ENCODE measurements at regions not wholly inside any gene's neighbourhood (a gene's known extent, or its start where the extent isn't known, plus 50 kb on each side); places are given as distances from the start of the nearest gene placed in this dataset.

DNA sequence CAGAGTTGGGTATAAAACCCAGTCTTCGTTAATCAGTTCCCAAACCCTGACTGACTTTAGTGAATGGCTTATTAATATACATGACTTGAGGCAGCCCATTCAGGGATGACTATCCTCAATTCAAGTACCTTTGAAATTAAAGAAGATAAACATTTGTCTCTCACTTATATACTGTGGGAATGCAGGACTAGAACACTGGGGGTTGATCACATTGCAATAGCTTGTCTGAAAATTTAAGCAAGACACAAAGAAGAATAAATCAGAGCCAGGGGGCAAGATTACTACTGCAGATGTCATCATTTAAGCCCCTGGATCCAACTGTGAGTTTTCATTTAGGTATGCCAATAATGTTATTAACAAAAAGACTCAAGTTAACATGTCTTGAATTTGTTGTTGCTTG, 647.7 kb downstream of the ZPLD1 start:
- TF ChIP-seq CTCF (IDR thresholded peaks at IDR 0.05; ENCODE audit: low read depth, low read length, missing control alignments): no peak
- DNase-seq (ENCODE audit: extremely low read depth, low read depth): no peak
- no peak overlapping the region for H3K4me3 ChIP-seq (replicated peaks; ENCODE audit: low read depth, low read length)

DNA sequence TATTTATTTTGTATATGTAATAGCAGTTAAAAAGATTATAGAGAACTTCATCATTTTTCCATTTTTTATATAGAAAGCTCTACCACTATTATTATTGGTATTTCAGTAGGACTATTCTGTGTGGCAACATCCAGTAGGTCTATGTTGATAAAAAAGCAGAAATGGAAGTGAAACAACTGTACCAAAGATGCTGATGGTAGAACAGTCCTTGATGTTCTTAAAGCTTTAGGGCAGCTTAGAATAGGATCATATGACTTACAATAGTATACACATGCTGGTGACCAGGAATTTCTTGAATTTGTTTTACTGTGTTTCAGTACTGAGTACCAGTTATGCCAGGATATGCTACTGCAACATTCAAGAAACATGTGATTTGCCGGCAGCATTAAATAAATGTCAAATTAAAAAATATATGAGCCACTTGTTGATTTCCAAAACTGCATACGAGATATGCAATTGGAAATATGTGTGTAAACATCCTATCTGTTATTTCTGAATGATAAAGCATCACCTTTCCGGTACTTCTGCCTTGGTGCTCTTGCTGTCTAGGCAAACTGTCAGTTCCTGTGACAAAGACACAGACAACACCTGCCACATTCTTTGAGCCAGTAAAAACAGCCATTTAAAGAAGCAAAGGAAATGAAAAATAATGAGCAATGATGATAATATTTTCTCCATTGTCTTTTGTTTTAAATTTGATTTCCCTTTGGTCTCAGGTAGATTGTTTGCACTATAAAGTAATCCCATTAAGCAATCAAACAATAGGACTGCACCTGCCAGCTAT, 649.2 kb downstream of the ZPLD1 start:
- no peak for DNase-seq (ENCODE audit: extremely low read depth, low read depth)
- TF ChIP-seq CTCF (IDR thresholded peaks at IDR 0.05; ENCODE audit: low read depth, low read length, missing control alignments): no peak

DNA sequence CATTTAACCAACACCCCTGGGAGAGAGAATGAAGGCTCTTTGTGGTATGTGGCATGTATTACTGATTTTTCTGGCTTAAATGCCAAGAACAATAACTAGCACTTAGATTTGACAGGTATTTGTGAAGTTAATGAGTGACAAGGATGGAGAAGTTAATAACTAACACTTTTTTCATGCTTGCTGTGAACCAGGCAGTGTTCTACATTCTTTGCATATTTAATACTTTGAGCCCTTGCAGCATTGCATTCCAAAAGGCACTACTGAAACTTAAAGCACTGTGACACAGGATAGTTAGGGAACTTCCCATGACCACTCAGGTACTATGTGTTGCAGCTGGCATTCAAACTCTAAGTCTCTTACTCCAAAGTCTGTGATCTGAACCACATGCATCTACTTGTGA, 650.6 kb downstream of the ZPLD1 start:
- DNase-seq (ENCODE audit: extremely low read depth, low read depth): no peak
- no peak overlapping the region for H3K4me3 ChIP-seq (replicated peaks; ENCODE audit: low read depth, low read length)
- no peak for TF ChIP-seq CTCF (IDR thresholded peaks at IDR 0.05; ENCODE audit: low read depth, low read length, missing control alignments)

More for the DNA sequence above, 649.2 kb downstream of the ZPLD1 start:
- H3K4me3 ChIP-seq (replicated peaks; ENCODE audit: low read depth, low read length): no peak overlapping the region

DNA sequence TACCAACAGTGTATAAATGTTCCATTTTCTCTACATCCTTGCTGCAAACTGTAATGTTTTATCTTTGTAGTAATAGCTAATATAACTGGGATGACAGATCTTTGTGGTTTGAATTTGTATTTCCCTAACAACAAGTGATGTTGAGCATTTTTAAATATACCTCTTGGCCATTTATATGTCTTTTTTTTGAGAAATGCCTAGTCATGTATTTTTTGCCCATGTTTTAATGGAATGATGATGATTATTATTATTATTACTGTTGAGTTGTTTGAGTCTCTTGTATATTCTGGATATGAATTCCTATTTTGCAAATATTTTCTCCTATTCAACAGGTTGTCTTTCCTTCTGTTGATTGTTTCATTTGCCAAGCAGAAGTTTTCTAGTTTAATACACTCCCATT, 654.9 kb downstream of the ZPLD1 start:
- TF ChIP-seq CTCF (IDR thresholded peaks at IDR 0.05; ENCODE audit: low read depth, low read length, missing control alignments): no peak
- no peak overlapping the region for H3K4me3 ChIP-seq (replicated peaks; ENCODE audit: low read depth, low read length)
- DNase-seq (ENCODE audit: extremely low read depth, low read depth): no peak

DNA sequence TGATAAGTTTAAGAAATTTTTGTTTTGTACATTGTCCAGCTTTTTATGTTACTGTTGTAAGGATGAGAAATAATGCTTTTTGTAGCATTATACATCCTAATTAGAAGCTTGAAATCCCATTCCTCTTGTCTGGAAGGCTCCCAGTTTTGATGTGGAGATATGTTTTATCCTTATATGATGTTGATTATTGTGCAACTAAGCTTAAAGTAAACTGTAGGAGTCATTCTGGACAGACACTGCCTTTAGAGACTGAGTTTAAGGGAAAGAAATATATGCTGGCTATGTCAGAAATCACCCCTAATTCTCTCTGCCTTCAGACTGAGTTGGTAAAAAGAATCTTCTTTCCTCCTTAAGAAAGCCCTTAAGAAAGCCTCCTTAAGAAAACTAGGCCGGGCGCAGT, 670.4 kb downstream of the ZPLD1 start:
- no peak for DNase-seq (ENCODE audit: extremely low read depth, low read depth)
- H3K4me3 ChIP-seq (replicated peaks; ENCODE audit: low read depth, low read length): no peak overlapping the region
- no peak for TF ChIP-seq CTCF (IDR thresholded peaks at IDR 0.05; ENCODE audit: low read depth, low read length, missing control alignments)

GRCh38 chr3:103112273-103112672, 677.5 kb downstream of the ZPLD1 start:
- no peak overlapping the region for H3K4me3 ChIP-seq (replicated peaks; ENCODE audit: low read depth, low read length)
- DNase-seq (ENCODE audit: extremely low read depth, low read depth): no peak
- TF ChIP-seq CTCF (IDR thresholded peaks at IDR 0.05; ENCODE audit: low read depth, low read length, missing control alignments): no peak

DNA sequence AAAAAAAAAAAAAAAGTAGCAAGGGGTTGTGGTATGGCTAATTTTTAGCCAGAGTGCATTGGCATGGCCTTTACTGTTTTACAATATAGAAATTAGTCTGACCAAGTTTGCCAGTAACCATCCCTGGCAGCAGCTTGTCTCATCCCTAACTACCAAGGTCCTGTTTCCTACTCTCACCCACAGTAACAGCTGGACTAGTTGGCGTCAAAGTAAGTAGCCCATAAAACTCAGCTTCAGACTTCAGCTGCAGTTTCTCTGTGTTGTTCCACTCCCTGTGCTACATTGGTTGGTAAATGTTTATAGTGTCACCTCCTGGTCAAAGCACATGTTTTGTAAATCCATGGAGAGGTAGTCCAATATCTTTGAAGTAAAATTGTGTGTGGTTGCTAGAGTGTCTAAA, 691.3 kb downstream of the ZPLD1 start:
- H3K4me3 ChIP-seq (replicated peaks; ENCODE audit: low read depth, low read length): no peak overlapping the region
- no peak for DNase-seq (ENCODE audit: extremely low read depth, low read depth)
- no peak for TF ChIP-seq CTCF (IDR thresholded peaks at IDR 0.05; ENCODE audit: low read depth, low read length, missing control alignments)

Data from HFF-Myc (cell line).